NB4 (cell line): ENCODE measurements at regions not wholly inside any gene's neighbourhood (a gene's known extent, or its start where the extent isn't known, plus 50 kb on each side); places are given as distances from the start of the nearest gene placed in this dataset.

Experiments used
- DNase-seq: peaks from one replicate; pipeline ENCODE4 v3.0.0; 2010; ENCODE audit warnings: low read depth
- H3K4me3 ChIP-seq: one replicate; pipeline ENCODE4 v1.5.1; 2011; ENCODE audit warnings: mild to moderate bottlenecking, low read depth, low read length, moderate library complexity
- MYC ChIP-seq: IDR thresholded peaks from 2 replicates; pipeline ENCODE4 v1.6.1; 2011; ENCODE audit warnings: low read depth, low read length
- POLR2A ChIP-seq: IDR thresholded peaks from 2 replicates; pipeline ENCODE4 v1.6.1; 2011; ENCODE audit warnings: mild to moderate bottlenecking; ENCODE audit not compliant: insufficient read length; ENCODE audit errors: extremely low read depth
- TF ChIP-seq, protein P1 (sequence below): IDR thresholded peaks from one replicate; pipeline ENCODE4 v1.5.1; 2012; ENCODE audit warnings: low read depth, low read length
- TF ChIP-seq, protein P2 (sequence below): IDR thresholded peaks from 2 replicates; pipeline ENCODE4 v1.6.1; 2011; ENCODE audit warnings: low read depth, low read length

DNA sequence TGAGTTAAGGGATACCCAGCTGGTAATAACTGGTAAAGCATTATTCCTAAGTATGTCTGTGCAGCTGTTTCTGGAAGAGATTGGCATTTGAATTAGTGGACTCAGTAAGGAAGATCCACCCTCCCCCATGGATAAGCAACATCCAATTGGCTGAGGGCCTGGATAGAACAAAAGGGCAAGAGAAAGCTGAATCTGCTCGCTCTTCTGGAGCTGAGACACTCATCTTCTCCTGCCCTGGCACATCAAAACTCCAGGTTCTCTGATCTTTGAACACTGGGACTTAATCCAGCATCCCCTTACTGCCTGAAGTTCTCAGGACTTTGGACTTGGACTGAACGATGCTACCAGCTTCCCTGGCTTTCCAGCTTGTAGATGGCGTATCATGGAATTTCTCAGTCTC lies 63.1 kb upstream of the CNOT2 start:
- no peak for DNase-seq
- no peak overlapping the region for H3K4me3 ChIP-seq
- TF ChIP-seq POLR2A, result no peak
- TF ChIP-seq, protein P1, sequence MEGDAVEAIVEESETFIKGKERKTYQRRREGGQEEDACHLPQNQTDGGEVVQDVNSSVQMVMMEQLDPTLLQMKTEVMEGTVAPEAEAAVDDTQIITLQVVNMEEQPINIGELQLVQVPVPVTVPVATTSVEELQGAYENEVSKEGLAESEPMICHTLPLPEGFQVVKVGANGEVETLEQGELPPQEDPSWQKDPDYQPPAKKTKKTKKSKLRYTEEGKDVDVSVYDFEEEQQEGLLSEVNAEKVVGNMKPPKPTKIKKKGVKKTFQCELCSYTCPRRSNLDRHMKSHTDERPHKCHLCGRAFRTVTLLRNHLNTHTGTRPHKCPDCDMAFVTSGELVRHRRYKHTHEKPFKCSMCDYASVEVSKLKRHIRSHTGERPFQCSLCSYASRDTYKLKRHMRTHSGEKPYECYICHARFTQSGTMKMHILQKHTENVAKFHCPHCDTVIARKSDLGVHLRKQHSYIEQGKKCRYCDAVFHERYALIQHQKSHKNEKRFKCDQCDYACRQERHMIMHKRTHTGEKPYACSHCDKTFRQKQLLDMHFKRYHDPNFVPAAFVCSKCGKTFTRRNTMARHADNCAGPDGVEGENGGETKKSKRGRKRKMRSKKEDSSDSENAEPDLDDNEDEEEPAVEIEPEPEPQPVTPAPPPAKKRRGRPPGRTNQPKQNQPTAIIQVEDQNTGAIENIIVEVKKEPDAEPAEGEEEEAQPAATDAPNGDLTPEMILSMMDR, result no peak
- TF ChIP-seq, protein P2, sequence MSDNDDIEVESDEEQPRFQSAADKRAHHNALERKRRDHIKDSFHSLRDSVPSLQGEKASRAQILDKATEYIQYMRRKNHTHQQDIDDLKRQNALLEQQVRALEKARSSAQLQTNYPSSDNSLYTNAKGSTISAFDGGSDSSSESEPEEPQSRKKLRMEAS, result no peak
- no peak for TF ChIP-seq MYC

DNA sequence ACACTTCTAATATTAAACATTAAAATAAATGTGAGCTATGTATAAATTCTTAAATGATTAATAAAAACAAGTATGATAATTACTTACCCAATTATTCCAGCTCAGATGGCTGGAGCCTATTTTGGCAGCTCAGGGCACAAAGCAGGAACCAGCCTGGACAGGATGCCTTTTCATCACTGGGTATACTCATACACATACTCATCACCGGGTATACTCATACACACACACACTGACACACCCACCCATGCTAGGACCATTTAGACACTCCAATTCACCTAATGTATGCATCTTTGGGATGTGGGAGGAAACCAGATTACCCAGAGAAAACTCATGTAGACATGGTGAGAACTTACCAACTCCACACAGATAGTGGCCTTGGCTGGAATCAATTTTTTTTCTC lies 57.9 kb upstream of the CNOT2 start:
- H3K4me3 ChIP-seq, result no peak overlapping the region
- no peak for DNase-seq
- TF ChIP-seq POLR2A (no peak), MYC (no peak)
- TF ChIP-seq, protein P1, result no peak

DNA sequence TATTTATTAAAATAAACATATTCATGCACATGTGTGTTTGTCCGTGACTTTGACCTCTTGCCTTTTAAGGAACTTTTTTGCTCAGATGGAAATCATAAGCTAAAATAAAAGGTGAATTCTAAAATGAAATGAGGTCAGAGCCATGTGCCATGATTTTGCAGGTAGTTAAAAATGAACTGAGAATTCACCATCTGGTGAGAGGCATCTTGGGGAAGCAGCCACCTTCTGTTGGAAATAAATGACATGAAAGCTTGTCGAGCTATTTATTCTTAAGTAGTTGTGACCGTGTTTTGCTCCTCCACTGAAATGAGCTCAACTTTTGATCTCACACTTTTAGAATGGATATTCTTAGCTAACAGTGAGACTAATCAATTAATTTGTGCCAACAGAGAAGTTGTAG lies 56.8 kb upstream of the CNOT2 start:
- DNase-seq, result no peak
- TF ChIP-seq POLR2A (no peak), MYC (no peak)
- TF ChIP-seq, protein P1, result no peak
- TF ChIP-seq, protein P2, result no peak
- no peak overlapping the region for H3K4me3 ChIP-seq

DNA sequence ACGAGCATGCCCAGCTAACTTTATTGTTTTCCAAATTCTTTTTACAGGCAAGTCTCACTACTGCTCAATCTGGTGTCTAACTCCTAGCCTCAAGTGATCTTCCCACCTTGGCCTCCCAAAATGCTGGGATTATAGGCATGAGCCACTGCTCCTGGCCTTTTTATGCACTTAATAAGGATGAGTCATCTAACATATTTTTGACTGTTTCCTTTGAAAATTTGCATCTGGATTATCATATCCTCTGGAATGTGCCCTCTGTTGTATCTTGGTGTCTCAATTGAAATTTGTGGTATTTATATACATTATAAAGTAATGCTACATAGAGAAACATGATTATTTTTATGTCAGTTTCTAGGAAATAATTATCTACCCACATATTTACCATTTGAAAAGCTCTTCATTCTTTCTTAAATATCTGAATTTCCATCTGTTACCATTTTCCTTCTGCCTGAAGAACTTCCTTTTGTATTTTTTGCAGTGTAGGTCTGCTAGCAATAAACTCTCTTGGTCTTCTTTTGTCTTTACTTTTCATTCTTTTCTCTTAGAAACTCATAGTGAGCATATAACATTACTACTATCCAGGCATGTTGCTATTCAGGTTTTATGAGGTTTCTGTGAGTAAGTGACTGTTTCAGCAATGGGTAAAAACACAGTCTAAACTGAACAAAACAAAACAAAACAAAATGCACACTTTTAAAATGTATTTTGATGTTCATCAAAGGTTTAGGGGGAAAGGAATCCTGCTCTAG lies 52.8 kb upstream of the CNOT2 start:
- DNase-seq, result no peak
- TF ChIP-seq, protein P1, result no peak
- TF ChIP-seq POLR2A, result no peak
- no peak for TF ChIP-seq MYC
- TF ChIP-seq, protein P2, result no peak

More for the DNA sequence above, 52.8 kb upstream of the CNOT2 start:
- no peak overlapping the region for H3K4me3 ChIP-seq
